GM12873 (cell line): ENCODE measurements at regions not wholly inside any gene's neighbourhood (a gene's known extent, or its start where the extent isn't known, plus 50 kb on each side); places are given as distances from the start of the nearest gene placed in this dataset.

ENCODE experiments used
- TF ChIP-seq, protein P1 (sequence below): IDR thresholded peaks from 2 replicates; pipeline ENCODE4 v1.5.1; 2012; ENCODE audit warnings: low read depth, mild to moderate bottlenecking, moderate library complexity, low read length, control low read depth; ENCODE audit not compliant: insufficient read depth; ENCODE audit errors: missing control alignments

DNA sequence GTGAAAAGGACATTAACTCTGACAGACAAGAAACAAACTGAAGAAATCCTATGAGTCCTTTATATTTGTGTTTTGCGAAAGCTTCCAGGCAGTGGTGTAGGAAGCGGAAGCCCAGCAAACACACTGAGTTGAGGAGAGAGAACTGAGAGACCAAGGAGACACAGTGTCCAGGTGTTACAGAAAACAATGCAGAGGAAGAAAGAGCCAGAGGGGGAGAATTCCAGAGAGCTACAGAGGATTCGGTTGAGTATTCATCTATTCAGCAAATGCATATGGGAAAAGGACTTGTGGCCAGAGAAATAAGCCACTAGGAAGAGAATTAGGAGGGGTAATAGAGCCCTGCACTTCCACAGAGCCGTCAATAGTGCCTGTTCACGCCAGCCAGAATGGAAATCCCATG is 183.5 kb downstream of the LIG4 start:
- TF ChIP-seq, protein P1, sequence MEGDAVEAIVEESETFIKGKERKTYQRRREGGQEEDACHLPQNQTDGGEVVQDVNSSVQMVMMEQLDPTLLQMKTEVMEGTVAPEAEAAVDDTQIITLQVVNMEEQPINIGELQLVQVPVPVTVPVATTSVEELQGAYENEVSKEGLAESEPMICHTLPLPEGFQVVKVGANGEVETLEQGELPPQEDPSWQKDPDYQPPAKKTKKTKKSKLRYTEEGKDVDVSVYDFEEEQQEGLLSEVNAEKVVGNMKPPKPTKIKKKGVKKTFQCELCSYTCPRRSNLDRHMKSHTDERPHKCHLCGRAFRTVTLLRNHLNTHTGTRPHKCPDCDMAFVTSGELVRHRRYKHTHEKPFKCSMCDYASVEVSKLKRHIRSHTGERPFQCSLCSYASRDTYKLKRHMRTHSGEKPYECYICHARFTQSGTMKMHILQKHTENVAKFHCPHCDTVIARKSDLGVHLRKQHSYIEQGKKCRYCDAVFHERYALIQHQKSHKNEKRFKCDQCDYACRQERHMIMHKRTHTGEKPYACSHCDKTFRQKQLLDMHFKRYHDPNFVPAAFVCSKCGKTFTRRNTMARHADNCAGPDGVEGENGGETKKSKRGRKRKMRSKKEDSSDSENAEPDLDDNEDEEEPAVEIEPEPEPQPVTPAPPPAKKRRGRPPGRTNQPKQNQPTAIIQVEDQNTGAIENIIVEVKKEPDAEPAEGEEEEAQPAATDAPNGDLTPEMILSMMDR: no peak

DNA sequence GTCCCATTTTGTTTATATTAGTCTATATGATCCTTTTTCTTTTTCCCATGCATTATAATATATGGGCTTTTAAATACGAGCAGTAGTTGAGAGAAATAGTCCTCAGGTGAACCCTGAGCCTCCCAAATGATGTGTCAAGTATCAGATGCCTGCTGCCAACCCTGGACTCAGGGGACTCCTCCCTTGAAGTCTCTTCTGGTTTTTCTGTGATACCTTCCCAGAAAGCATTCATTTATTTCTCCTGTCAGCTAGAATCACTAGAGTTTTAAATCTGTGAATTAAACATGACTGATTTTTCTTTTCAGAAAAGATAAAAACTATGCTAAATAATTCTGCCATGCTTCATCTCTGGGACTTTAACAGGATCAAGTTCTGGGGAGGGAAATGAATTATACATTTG is 184.6 kb downstream of the LIG4 start:
- TF ChIP-seq, protein P1: no peak

DNA sequence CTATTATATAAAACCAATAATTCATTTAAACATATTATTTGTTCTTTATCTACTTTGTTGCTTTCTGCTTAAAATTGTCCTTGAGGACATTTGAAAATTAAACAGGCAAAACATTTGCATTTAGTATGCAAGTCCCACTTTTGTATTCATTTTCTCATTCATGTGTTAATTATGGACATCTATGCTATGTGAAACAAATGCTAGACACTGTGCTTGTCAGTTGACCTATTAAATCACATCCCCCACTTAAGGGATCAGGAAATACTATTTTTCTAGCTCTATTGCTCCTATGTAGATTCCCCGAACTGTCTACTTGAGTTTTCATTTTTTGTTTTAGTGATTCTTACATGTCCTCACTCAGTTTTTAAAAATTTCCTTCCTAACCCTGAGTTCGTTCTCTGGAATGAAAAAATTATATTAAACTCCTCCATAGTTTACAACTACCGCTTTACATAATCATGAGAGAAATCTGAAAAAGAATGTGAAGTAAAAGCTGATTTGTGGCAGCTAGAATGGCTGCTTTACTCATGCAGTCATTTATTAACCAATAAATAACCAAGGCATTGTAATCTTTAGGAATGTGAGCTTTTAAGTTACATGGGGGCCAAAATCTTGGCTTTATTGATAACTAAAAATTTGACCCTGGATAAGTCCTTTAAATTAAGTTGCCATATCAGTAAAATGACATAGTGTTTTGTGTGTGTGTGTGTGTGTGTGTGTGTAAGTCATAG is 188.5 kb downstream of the LIG4 start:
- TF ChIP-seq, protein P1: no peak

DNA sequence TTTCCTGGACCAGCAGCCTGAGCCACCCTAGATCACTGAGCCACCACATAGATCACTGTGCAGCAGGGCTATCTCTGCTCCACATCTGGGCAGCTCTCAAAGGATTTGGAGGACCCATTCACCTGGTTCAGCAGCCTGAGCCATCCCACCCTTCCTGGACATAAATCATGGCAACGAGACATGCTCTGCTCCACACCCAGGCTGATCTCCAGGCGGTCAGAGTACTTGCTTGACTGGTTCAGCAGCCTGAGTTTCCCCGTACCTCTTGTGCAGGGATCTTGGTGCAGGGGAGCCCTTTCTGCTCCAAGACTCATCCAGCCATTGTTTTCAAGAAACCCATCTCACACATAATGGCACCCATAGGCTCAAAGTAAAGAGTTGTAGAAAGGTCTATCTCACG is 195.3 kb downstream of the LIG4 start:
- TF ChIP-seq, protein P1: no peak

DNA sequence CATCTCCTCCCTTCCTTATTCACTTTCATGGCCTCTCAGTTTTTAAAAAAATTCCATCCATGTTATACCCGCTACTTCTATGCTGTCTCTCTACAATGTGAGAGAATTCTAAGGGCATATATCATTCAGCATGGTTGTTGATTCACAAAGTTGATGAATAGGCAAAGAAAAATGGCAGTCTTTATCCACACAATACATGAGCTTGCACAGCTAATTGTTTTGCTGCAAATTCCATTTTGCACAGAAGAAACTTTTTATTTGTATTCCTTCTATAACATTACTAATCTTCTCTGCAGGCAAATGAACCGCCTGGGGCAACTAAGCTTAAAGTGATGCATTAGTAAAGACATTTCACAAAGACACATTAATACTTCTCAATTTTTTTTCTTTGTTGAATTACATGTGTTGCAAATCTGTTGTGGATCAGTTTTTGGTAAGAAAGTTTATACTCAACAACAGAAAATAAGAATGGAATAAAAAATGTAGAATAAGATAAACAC is 196.9 kb downstream of the LIG4 start:
- TF ChIP-seq, protein P1: no peak

DNA sequence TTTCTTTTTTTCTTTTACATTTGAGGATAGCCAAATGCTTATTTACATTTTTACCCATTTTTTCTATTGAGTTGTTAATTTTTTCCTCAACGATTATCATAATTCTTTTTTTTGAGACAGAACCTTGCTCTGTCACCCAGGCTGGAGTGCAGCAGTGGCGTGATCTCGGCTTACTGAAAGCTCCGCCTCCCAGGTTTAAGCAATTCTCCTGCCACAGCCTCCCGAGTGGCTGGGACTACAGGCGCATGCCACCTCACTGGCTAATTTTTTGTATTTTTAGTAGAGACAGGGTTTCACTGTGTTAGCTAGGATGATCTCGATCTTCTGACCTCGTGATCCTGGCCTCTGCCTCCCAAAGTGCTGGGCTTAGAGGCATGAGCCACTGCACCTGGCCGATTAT is 208.7 kb downstream of the LIG4 start:
- TF ChIP-seq, protein P1: no peak

DNA sequence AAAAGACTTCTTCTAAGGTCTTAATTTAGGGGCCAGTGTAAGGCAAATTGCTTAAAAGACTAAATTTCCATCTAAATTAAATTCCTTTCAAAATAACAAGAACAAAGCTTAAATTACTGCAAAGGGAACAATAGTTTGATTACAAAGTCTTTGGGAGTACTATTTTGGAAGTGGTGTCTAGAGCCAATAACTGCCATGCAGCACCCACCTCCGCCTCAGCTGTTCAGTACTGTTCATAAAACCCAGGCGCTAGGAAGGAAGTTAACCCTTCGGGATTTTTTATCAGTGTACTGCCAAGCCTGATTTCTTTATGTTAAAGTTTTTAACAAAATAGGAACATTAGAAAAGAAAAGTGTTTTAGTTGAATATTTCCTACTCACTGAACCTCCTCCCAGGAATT is 210.1 kb downstream of the LIG4 start:
- TF ChIP-seq, protein P1: no peak
